ENCODE measurements at regions not wholly inside any gene's neighbourhood (a gene's known extent, or its start where the extent isn't known, plus 50 kb on each side); places are given as distances from the start of the nearest gene placed in this dataset.

DNA sequence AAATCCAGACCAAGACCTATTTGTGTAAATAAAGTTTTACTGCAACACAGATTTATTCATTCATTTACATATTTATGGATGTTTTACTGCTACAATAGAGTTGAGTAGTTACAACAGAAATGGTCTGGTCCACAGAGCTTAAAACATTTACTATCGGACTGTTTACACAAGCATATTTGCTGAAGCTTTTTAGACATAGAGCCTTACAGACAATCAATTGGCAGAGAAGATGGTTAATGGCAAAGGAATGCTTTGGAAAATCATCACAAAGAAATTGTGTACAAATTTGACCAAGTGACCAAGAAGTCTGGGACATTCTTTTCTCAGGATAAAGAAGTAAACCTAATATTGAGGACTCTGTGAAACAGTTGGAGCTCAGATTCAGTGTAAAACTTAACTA, 504.3 kb downstream of the SLC16A7 start:
- TF ChIP-seq, protein P1, sequence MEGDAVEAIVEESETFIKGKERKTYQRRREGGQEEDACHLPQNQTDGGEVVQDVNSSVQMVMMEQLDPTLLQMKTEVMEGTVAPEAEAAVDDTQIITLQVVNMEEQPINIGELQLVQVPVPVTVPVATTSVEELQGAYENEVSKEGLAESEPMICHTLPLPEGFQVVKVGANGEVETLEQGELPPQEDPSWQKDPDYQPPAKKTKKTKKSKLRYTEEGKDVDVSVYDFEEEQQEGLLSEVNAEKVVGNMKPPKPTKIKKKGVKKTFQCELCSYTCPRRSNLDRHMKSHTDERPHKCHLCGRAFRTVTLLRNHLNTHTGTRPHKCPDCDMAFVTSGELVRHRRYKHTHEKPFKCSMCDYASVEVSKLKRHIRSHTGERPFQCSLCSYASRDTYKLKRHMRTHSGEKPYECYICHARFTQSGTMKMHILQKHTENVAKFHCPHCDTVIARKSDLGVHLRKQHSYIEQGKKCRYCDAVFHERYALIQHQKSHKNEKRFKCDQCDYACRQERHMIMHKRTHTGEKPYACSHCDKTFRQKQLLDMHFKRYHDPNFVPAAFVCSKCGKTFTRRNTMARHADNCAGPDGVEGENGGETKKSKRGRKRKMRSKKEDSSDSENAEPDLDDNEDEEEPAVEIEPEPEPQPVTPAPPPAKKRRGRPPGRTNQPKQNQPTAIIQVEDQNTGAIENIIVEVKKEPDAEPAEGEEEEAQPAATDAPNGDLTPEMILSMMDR (IDR thresholded peaks at IDR 0.05) = no peak
- TF ChIP-seq POLR2A (IDR thresholded peaks at IDR 0.05) = no peak
